ENCODE measurements at regions not wholly inside any gene's neighbourhood (a gene's known extent, or its start where the extent isn't known, plus 50 kb on each side); places are given as distances from the start of the nearest gene placed in this dataset.
"Not testable (repeated sequence)": the region's sequence is repeated elsewhere in the genome, so short reads cannot be mapped to it uniquely, and the experiment has no call there.

DNA sequence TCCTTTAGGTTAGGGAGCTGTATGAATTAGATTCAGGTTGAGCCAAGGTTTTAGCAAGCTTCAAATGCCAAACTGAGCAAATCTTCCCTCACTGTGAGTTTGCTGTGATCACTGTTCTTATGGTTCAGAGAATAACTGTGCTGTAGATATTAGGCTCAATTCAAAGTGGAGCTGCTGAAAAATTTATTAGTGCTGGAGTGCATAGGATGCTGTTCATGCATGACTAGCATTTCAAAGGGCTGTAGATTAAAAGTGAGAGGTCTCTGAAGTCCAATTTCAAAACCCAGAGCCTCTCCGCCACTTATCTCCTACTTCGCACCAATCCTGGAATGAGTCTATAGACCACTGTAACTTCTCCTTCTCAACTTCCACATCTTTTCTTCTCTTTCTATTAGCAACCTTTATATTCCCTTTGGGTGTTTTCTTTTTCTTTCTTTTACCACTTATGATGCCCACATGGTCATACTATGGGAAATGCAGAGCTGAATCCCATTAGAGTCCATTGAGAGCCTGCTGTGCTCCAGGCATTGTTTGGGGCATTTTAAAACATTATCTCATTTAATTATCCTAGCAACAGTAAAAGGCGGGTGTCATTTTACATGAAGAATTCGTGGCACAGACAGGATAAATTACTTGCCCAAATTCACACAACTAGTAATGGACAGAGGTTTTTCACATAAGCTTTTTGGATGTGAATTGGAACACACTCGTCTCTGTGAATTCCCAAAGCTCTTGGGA, 77.5 kb upstream of the EEA1 start:
- Histone ChIP-seq H3K4me1 (ENCODE audit: control insufficient read depth in 2 of 3, insufficient read depth in 2 of 3, low read depth in 1 of 3, low read length in 3 of 3) (no peaks in the 10 kb centered on the region), H3K4me3 (ENCODE audit: low read length in 3 of 3) (no peak overlapping the region), H3K9ac (ENCODE audit: low read length in 3 of 3) (no peak overlapping the region), H3K36me3 (ENCODE audit: control insufficient read depth in 2 of 3, insufficient read depth in 3 of 3, low read length in 3 of 3) (no peaks in the 10 kb centered on the region), H3K27me3 (ENCODE audit: control insufficient read depth, insufficient read depth, low read length) (no peaks in the 10 kb centered on the region), H3K9me3 (ENCODE audit: control insufficient read depth in 2 of 3, insufficient read depth in 1 of 3, low read length in 3 of 3) (no peaks in the 10 kb centered on the region), H3K27ac (ENCODE audit: low read depth in 2 of 2, low read length in 2 of 2) (no peak overlapping the region)
- intact Hi-C loops (cut with DNase I), result loop anchor here (10.0 kb wide), 1 partner anchor 378 kb away; no protein-coding TSS in a partner anchor
- FAIRE-seq (no peak), DNase-seq (no peak)
- no peak for TF ChIP-seq CTCF (IDR thresholded peaks at IDR 0.05; ENCODE audit: borderline replicate concordance, extremely low read depth, insufficient read depth)

GRCh38 chr12:93007544-93007943, 78.4 kb upstream of the EEA1 start:
- Histone ChIP-seq H3K27ac (ENCODE audit: low read depth in 2 of 2, low read length in 2 of 2) (no peak overlapping the region), H3K9me3 (ENCODE audit: control insufficient read depth in 2 of 3, insufficient read depth in 1 of 3, low read length in 3 of 3) (no peaks in the 10 kb centered on the region), H3K4me1 (ENCODE audit: control insufficient read depth in 2 of 3, insufficient read depth in 2 of 3, low read depth in 1 of 3, low read length in 3 of 3) (no peaks in the 10 kb centered on the region), H3K36me3 (ENCODE audit: control insufficient read depth in 2 of 3, insufficient read depth in 3 of 3, low read length in 3 of 3) (no peaks in the 10 kb centered on the region), H3K4me3 (ENCODE audit: low read length in 3 of 3) (no peak overlapping the region), H3K9ac (ENCODE audit: low read length in 3 of 3) (no peak overlapping the region), H3K27me3 (ENCODE audit: control insufficient read depth, insufficient read depth, low read length) (no peaks in the 10 kb centered on the region)
- intact Hi-C loops (cut with DNase I), result loop anchor here (10.0 kb wide), 1 partner anchor 377 kb away; no protein-coding TSS in a partner anchor
- FAIRE-seq (no peak), DNase-seq (no peak)
- TF ChIP-seq CTCF (IDR thresholded peaks at IDR 0.05; ENCODE audit: borderline replicate concordance, extremely low read depth, insufficient read depth), result no peak

- Histone ChIP-seq H3K27ac (ENCODE audit: low read depth in 2 of 2, low read length in 2 of 2) (no peak overlapping the region), H3K4me1 (ENCODE audit: control insufficient read depth in 2 of 3, insufficient read depth in 2 of 3, low read depth in 1 of 3, low read length in 3 of 3) (no peaks in the 10 kb centered on the region), H3K4me3 (ENCODE audit: low read length in 3 of 3) (no peak overlapping the region), H3K36me3 (ENCODE audit: control insufficient read depth in 2 of 3, insufficient read depth in 3 of 3, low read length in 3 of 3) (no peaks in the 10 kb centered on the region), H3K9ac (ENCODE audit: low read length in 3 of 3) (no peak overlapping the region), H3K9me3 (ENCODE audit: control insufficient read depth in 2 of 3, insufficient read depth in 1 of 3, low read length in 3 of 3) (no peaks in the 10 kb centered on the region), H3K27me3 (ENCODE audit: control insufficient read depth, insufficient read depth, low read length) (no peaks in the 10 kb centered on the region)
- intact Hi-C loops (cut with DNase I), result loop anchor here (10.0 kb wide), 1 partner anchor 377 kb away; no protein-coding TSS in a partner anchor
- FAIRE-seq, result no peak
- no peak for TF ChIP-seq CTCF (IDR thresholded peaks at IDR 0.05; ENCODE audit: borderline replicate concordance, extremely low read depth, insufficient read depth)
- no peak for DNase-seq
Measured at GRCh38 chr12:93008044-93008778, 79.1 kb upstream of the EEA1 start.

GRCh38 chr12:93008880-93009279, 79.8 kb upstream of the EEA1 start:
- H3K4me1 ChIP-seq (ENCODE audit: control insufficient read depth in 2 of 3, insufficient read depth in 2 of 3, low read depth in 1 of 3, low read length in 3 of 3); DNase-seq; H3K27ac ChIP-seq (ENCODE audit: low read depth in 2 of 2, low read length in 2 of 2); H3K9me3 ChIP-seq (ENCODE audit: control insufficient read depth in 2 of 3, insufficient read depth in 1 of 3, low read length in 3 of 3); H3K36me3 ChIP-seq (ENCODE audit: control insufficient read depth in 2 of 3, insufficient read depth in 3 of 3, low read length in 3 of 3); H3K27me3 ChIP-seq (ENCODE audit: control insufficient read depth, insufficient read depth, low read length); H3K4me3 ChIP-seq (ENCODE audit: low read length in 3 of 3); FAIRE-seq; H3K9ac ChIP-seq (ENCODE audit: low read length in 3 of 3): not testable (repeated sequence)
- intact Hi-C loops (cut with DNase I), result loop anchor here (10.0 kb wide), 1 partner anchor 376 kb away; no protein-coding TSS in a partner anchor

All from kidney (tissue), 13 donors.